NCI-H774 (cell line): ENCODE measurements at regions not wholly inside any gene's neighbourhood (a gene's known extent, or its start where the extent isn't known, plus 50 kb on each side); places are given as distances from the start of the nearest gene placed in this dataset.
"Not testable (repeated sequence)": the region's sequence is repeated elsewhere in the genome, so short reads cannot be mapped to it uniquely, and the experiment has no call there.

ENCODE experiments used
- DNase-seq: peaks from one replicate; lab custom pipeline; 2025; lab: John Stamatoyannopoulos, UW

GRCh38 chr11:41713030-41713429, 253.6 kb upstream of the LRRC4C start:
- no peak for DNase-seq

- DNase-seq: no peak
Observed at GRCh38 chr11:41714101-41714500, 254.6 kb upstream of the LRRC4C start.

- no peak for DNase-seq
Observed at GRCh38 chr11:41716862-41717261, 257.4 kb upstream of the LRRC4C start.

- no peak for DNase-seq
Observed at GRCh38 chr11:41720761-41721160, 261.3 kb upstream of the LRRC4C start.

GRCh38 chr11:41728161-41728560, 268.7 kb upstream of the LRRC4C start:
- DNase-seq: not testable (repeated sequence)

DNA sequence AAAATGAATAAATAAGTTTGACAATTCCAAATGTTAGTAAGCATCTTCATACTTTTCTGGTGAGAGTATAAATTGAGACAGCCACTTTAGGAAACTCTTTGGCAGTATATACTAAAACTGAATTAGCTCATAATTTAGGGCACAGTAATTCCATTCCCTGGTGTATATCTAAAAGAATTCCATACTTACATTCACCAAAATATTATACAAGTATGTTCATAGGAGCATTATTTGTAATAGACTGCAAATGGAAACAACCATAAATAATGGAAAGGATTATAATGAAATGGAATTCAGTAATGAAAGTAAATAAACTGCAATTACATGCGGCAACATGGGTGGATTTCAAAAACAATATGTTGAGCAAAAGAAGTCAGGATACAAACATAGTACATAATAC, 315.8 kb upstream of the LRRC4C start:
- no peak for DNase-seq

GRCh38 chr11:41779401-41779960, 320.0 kb upstream of the LRRC4C start:
- no peak for DNase-seq

GRCh38 chr11:41781441-41781840, 322.0 kb upstream of the LRRC4C start:
- DNase-seq: no peak

GRCh38 chr11:41784513-41785335, 325.3 kb upstream of the LRRC4C start:
- no peak for DNase-seq

DNA sequence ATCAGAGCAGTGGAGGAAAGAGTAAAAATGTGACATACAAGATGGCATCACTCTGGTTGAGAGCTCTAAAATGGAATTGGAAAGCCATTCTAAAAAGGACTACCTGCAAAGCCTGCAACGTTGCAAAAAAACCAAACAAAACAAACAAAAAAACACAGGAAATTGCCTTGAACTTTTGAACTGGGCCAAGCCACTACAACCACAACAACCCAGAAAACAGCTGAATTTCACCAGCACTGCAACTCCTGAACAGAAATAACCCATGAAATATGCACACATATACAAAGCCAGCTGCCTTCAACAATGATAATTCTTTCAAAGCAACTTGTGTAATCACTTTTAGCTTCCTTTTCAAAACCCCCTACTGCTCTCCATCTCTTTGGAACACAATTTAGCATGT, 326.6 kb upstream of the LRRC4C start:
- no peak for DNase-seq

GRCh38 chr11:41788177-41788576, 328.7 kb upstream of the LRRC4C start:
- no peak for DNase-seq

GRCh38 chr11:41789376-41789775, 329.9 kb upstream of the LRRC4C start:
- no peak for DNase-seq

- DNase-seq: no peak
Observed at GRCh38 chr11:41795004-41795403, 335.6 kb upstream of the LRRC4C start.

DNA sequence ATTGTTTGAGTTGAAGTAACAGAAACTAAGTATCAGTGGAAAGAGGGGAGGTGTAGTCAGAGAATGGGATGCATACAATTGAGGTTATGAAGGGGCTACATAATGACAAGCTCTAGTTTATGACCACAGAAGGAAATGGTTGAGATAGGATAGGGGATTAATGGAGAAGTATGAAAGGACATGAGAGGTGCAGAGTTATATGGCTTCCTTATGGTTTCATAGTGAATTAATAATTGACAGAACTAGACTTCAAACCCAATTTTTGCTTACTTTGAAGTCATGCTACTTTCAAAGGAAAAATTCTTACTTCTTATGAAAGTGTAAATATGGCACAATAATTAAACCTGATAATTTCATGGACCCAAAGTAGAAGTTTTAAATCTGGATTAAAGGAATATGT, 340.3 kb upstream of the LRRC4C start:
- no peak for DNase-seq

DNA sequence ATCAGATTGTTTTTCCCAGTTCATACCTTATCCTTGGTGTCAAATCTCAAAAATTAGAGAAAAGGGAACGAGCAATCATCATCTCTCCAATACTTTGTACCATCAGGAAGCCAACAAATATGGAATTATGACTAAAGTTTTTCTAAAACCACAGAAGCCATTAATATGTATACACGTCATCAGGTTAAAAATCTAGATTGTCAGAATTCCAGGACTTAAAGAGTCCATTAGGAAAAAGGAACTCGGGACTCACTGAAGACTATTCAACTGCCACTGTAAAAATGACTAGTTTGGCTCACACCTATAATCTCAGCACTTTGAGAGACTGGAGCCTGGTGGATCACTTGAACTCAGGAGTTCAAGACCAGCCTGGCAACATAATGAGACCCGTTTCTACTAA, 344.4 kb upstream of the LRRC4C start:
- no peak for DNase-seq

- DNase-seq: no peak
Observed at GRCh38 chr11:41816396-41816795, 356.9 kb upstream of the LRRC4C start.

- not testable (repeated sequence) for DNase-seq
Observed at GRCh38 chr11:41824287-41824686, 364.8 kb upstream of the LRRC4C start.

GRCh38 chr11:41826085-41826484, 366.6 kb upstream of the LRRC4C start:
- DNase-seq: no peak

GRCh38 chr11:41836431-41836830, 377.0 kb upstream of the LRRC4C start:
- DNase-seq: no peak

- no peak for DNase-seq
Observed at GRCh38 chr11:41842673-41843072, 383.2 kb upstream of the LRRC4C start.

GRCh38 chr11:41845066-41845465, 385.6 kb upstream of the LRRC4C start:
- no peak for DNase-seq

- DNase-seq: no peak
Observed at GRCh38 chr11:41848349-41848748, 388.9 kb upstream of the LRRC4C start.

DNA sequence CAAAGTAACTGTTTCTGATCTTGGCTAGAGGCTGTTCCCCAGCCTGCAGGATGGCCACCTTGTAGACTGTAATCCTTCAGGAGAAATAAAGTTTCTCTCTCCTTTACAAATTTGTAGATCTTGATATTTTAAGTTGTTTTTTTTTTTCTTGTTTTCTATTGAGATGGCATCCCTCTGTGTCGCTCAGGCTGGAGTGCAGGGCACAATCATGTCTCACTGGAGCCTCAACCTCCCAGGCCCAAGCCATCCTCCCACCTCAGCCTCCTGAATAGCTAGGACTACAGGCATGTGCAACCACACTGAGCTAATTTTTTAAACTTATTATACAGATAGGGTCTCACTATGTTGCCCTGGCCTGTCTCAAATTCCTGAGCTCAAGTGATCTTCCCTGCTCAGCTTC, 389.8 kb upstream of the LRRC4C start:
- no peak for DNase-seq

- DNase-seq: no peak
Observed at GRCh38 chr11:41851743-41852142, 392.3 kb upstream of the LRRC4C start.
